CD4-positive, alpha-beta T cell treated with Interleukin-15 for 4 hours (primary cell): ENCODE measurements at regions not wholly inside any gene's neighbourhood (a gene's known extent, or its start where the extent isn't known, plus 50 kb on each side); places are given as distances from the start of the nearest gene placed in this dataset.

ENCODE experiments used
- DNase-seq: peaks from one replicate; pipeline ENCODE4 v3.0.0-alpha.2; 2020; ENCODE audit warnings: low spot score

DNA sequence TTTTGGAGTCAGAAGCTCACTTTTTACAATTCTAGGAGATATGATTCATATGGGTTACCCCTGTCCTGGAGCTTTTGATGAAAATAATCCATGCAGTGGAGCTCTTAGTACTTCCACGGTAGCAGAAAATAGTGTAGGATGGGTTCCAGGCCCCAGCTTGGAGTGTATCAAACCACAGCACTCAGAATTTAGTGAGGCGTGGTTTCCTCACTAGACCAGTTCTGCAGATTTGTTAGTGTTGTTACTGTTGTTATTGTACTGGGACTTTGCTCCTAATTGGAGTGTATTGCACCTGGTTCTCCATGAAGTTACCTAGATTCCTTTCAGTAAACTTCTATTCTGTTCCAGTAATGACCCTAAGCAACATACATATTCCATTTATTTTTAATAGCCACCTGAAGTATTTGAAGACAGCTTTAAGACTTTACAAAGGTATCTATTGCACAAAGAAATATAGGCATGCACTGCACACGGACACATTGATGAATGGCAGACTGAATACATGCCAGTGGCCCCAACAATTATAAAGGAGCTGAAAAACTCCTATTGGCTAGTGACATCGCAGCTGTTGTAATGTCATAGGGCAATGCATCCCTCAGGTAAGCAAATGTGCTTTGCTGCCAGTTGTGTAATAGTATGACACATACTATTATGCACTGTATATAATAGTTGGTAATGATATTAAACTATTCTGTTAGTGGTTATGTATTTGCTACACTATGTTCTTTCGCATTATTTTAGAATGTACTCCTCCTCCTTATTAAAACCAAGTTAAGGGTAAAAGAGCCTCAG is 1058.0 kb downstream of the KCNT2 start:
- no peak for DNase-seq

DNA sequence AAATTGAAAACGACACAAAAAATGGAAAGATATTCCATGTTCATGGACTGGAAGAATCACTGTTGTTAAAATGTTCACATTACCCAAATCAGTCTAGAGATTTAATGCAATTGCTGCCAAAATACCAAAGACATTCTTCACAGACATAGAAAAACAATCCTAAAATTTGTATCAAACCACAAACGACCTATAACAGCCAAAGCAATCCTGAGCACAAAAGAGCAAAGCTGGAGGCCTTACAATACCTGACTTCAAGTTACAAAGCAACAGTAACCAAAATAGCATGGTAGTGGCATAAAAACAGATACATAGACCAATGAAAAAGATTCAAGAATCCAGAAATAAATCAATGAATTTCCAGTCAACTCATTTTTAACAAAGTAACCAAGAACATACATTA is 1077.3 kb downstream of the KCNT2 start:
- DNase-seq: no peak

DNA sequence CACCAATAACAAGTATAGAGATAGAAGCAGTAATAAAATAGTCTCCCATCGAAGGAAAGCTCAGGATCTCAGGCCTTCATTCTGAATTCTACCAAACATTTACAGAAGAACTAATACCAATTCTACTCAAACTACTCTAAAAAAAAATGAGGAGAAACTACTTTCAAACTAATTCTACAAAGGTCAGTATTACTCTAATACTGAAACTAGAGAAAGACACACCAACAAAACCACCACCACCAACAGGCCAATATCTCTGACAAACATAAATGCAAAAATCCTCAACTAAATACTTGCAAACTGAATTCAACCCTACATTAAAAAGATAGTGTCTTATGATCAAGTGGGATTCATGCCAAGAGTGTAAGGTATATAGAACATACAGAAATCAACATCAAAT is 1078.4 kb downstream of the KCNT2 start:
- DNase-seq: no peak

DNA sequence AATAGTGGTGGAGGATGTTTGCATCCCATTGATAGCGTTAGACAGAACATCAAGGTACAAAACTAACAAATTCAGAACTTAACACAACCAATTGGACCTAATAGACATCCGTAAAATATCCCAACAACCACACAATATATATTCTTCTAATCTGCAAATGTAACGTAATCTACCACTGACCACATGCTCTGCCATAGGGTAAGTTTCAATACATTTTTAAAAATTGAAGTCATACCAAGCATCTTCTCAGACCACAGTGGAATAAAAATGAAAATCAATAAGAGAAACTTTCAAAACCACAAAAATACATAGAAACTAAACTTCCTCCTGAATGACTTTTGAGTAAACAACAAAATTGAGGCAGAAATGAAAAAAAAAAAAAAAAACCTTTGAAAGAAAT is 1087.5 kb downstream of the KCNT2 start:
- DNase-seq: no peak

DNA sequence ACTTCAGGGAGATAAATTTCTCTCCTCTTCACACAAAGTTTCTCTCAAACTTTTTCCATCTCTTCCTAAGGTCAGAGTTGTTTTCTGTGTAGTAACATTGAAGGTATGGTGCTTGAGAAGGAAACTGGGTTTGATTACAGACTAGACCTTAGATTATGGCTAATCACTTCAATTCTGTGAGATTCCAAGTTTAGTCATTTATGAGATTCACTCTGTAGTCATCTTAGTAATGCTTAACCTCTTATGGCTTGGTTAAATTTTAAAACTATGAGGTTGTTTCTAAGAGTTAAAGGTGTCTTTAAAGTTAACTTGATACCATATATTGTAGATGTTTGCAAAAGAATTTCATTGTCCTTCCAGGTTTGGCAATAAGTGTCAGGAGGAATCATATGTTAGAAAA is 1092.2 kb downstream of the KCNT2 start:
- no peak for DNase-seq

DNA sequence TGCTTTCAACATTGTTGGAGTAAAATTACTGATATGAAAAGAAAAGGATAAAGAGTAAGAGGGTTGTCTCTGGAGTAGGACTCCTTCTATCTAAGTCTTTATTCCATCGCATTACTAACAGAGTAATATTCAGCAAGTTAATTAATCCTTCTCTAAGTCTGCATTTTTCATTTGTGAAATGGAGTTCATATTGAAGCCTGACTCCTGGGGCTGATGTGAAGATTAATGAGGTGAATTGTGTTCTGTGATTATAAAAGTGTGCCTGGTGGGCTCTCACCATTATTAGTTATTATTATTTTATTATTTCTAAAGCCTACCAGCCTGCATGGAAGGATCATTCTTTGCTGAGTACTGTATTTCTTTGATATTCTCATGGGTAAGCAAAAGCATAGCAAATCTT is 1096.7 kb downstream of the KCNT2 start:
- DNase-seq: no peak

DNA sequence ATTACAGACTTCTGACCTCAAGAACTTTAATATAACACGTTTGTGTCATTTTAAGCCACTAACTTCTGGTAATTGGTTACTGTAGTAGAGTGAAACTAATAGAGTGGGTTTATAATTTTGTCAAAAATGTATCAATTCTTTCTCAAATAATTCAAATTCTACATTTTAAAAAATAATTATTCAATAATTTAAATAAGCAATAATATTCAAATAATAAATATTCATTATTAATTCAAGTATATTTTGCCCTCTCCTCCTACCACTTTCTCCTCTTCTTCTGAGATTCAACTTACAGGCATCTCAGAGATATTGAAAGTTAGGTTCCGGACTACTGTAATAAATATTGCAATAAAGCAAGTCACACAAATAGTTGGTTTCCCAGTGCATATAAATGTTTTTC is 1107.1 kb downstream of the KCNT2 start:
- DNase-seq: no peak

DNA sequence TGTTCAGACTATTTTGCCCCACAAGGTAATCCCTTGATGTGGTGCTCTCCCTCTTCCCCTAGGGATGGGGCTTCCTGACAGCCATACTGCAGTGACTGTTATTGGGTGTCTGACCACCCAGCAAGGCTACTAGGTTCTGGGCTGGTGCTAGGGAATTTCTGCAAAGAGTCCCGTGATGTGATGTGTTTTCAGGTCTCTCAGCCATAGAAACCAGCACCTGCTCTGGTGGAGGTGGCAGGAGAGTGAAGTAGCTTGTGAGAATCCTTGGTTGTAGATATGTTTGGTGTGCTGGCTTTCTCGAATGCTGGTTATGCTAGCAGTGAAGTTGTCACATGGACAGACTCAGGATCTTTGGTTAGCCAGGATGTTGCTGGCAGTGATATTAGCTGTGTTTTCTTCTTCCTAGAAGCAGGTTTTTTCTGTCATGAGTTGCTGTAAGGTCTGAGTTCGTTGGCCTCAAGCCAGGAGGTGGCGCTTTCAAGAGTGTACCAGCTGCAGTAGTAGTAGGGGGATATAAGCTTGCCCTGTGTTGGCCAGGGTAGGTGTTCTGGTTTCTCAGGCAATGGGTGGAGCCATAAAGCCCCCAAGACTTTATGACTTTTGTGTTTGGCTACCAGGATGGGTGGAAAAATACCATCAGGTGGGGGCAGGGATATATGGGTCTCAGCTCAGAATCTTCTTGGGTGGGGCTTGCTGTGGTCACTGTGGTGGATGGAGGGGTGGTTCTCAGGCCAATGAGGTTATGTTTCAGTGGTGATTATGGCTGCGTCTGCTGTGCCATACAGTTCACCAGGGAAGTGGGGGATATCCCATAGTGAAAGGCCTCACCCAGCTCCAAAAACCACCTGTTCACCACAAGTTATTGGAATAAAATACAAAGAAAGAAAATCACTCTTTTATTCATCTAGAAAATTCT is 1112.3 kb downstream of the KCNT2 start:
- no peak for DNase-seq

DNA sequence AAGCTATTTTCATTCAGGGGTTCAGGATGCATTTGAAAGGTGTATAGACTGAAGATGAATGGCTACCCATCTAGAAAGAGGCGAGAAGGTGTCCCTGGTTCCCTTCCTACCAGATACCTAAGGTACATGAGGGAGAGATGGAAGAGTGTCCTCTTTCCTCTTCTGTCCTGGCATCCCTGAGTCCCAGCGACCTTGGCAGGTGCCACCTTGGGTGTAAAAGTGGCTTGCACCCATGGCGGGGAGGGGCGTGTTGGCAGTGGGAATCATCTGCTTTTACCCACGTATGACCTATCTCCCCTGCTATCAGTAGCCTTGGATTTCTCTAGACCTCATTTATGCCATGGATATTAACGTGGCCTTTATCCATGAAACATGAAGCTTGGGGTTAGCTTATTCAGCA is 1126.1 kb downstream of the KCNT2 start:
- no peak for DNase-seq

DNA sequence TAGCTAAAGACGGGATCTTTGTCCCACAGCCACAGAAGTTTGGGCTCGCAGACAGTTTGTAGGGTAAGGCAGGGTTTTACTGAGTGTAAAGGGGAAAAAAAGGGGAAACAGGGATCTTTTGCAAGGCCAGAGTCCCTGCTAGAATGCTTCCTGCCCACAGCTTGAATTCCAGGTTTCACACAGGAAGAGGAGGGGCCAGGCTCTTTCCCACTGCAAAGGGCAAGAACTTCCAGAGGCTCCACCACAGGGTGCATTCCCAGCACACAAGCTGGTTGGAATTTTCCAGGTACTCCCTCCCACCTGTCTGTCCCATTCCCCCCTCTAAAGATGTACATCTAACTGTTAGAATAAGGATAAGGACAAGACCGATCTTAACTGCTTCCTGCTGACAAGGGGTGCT is 1126.9 kb downstream of the KCNT2 start:
- DNase-seq: no peak

DNA sequence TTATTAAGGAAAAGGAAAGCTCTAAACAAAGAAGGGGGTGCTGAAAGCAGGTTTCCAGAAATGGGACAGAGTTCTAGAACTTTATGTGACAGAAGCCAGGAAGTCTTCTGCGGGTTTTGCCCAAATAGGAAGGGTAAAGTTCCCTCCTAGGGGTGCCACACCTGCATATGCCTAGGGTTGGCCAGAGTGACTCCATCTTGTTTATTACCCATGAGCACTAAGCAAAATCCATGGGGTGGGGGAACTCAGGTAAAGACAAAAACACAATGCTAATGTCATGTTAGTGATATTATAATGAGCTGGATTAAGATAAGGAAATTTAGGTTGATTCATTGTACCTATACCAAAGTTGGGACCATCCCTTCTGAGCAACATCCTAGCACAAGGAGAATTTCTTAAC is 1132.7 kb downstream of the KCNT2 start:
- DNase-seq: no peak

DNA sequence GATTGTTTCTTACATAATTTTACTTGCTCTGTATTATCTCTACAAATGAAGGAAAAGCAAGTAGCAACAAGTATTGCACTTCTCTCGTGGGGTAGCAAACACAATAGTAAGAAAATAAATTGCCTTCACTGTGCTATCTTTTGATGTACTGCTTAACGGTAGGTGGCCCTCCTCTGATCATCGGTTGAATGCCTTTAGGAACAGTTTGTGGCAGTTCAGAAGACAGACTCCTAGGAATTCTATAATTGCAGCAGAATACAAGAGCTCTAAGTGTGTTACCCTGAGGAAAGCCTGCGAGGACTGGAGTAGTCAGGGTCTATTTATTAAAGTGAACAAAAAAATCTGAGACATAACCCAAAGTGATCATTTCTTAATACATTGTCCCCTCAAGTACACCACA is 1135.9 kb downstream of the KCNT2 start:
- DNase-seq: no peak

DNA sequence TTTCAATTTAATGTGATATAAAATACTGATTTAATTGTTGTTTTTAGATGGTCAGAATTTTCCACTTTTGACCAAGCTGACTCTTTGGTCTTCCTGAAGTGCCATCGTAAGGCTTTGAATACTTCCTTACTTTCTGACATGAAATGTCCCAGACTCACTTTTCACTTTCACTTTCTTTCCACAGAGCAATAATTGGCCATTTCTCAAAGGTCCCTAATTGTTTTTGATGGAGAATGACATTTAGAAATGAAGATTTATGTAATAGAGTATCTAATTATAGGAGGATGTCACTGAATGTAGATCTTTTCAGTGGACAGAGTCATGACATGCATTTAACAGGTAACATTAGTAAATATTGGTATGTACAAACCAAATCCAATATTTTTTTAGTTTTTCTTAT is 1141.6 kb downstream of the KCNT2 start:
- DNase-seq: no peak

DNA sequence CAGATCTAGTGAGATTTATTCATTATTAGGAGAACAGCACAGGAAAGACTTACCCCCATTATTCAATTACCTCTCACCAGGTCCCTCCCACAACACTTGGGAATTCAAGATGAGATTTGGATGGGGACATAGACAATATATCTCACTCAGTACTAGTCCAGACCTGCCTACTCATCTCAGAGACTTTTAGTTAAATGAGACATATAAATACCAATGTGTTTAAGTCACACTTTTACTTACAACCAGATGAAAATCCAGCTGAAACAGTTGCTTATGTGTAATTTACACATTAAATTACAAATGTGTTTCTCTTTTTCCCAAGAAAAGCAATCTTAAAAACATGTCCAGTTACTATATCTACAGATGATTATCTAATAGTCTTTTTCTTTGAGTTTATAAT is 1145.6 kb downstream of the KCNT2 start:
- DNase-seq: no peak

DNA sequence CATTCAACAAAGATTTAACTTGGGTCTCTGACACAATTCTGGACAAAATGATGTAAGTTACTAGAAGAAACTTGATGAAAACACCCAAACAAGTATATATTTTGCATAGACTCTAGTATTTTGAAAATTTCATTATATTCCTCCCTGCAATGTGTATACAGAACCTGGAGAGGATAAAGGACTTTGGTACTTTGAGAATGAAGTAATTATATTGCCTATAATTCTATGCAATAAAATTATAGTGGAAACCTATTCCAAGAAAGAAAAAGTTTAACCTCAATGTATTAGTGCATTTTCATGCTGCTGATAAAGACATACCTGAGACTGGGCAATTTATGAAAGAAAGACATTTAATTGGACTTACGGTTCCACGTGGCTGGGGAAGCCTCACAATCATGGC is 1146.1 kb downstream of the KCNT2 start:
- no peak for DNase-seq

DNA sequence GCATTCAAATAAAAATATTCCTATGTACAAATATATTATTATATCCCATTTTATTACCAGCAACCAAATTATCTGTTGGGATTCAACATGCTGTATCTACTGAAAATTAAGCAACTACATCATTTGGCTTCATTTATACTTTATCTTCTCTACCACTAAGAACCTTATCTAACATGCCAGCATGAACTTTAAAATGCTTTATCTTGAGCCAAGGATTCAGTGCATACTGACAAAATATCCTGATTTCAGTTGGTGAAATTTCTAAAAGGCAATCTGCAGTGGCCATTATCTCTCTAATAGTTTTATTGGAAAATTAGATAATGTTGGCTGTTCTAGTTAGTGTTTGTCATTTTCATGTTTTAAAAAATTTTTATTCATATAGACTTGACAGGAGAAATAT is 1149.9 kb downstream of the KCNT2 start:
- no peak for DNase-seq

DNA sequence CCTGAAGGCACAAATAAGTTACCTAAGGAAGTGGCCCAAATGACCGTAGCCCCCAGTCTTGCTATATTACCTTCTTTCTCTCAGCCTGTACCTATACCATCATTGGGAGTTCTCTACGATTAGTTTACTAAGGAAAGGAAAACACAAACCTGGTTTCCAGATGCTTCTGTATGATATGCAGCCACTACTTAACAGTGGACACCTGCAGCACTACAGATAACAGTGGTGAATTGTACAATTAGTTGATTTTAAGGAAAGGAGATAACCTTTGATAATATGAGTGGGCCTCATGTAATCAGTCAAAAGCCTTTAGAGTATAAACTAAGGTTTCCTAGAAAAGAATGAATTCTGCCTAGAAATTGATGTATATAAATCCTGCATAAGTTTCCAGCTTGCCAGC is 1157.4 kb downstream of the KCNT2 start:
- no peak for DNase-seq

DNA sequence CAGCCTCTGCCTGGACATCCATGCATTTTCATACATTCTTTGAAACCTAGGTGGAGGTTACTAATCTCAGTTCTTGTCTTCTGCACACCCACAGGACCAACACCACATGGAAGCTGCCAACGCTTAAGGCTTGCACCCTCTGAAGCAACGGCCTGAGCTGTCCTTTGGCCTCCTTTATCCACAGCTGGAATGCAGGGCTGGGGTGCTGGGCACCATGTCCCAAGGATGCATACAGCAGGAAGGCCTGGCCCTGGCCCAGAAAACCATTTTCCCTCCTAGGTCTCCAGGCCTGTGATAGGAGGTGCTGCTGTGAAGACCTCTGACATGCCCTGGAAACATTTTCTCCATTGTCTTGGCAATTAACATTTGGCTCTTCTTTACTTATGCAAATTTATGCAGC is 1168.6 kb downstream of the KCNT2 start:
- DNase-seq: no peak

DNA sequence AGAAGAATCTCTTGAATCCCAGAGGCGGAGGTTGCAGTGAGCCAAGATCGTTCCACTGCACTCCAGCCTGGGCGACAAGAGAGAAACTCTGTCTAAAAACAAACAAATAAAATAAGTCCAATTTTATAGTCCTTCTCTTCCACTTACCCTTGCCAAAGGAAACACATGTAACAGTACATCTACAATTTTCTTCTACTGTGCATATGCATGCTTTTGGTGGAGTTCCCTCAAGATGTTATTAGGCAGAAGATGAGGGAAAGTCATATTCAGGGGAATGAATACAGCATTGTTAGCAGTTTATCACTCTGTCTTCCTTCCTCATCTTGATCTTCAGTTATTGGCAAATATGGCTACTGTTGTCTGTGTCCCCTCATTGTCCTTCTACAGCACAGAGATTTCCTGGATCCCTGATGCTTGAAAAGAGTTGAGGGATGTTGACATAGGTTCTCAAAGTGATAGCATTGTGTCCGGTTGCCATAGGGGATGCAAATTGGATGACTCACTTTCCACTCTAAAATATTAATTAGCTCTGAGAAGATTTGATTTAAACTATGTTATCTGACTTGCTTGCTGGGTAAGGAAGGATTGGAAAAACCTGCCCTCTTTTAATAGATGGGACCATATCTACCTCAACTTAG is 1173.6 kb downstream of the KCNT2 start:
- no peak for DNase-seq

DNA sequence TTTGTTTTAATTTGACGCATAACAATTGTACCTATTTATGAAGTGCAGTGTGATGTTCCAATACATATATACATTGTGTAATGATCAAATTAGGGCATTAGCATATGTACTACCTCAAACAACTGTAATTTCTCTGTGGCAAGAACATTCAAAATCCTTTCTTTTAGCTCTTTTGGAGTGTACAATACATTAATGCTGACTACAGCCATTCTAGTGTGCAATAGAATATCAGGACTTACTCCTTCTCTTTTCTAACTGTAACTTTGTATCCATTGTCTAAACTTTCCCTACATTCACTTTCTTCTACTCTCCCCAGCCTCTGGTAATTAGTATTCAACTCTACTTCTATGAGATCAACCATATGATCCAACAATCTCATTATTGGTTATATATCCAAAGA is 1177.4 kb downstream of the KCNT2 start:
- DNase-seq: no peak

DNA sequence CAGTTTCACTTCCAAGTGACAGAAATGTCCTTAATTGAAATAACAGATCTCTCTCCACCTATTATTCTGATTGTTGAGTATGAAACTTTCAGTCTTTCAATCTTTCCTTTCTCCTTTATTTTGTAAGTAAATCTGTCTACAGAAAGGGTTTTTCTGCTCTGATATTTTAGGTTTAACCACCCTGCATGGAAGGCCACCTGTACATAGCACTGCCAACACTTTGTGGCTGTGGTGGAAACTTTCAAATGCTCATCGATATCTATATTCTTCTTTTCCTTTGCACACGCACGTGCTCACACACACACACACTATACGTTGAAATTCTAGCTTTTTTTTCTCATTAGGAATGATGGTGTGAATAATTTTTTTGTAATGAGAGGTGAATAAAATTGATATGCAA is 1179.3 kb downstream of the KCNT2 start:
- DNase-seq: no peak

DNA sequence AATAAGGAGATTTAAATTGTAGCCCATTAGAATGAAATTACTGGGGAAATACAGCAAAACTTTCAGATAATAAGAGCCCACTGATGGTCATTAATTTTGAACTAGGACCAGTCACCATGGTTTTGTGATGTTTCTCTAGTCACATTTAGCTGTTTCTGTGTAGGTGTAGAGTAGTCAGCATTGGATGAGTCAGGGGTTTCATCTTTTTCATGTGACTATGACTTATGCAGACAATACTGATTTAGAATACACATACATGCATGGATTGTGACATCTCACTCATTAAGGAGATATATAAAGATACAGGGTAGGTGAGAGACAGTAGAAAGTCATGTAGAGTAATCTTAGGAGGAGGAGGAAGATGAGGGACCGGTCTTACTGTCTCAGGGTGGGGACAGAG is 1192.7 kb downstream of the KCNT2 start:
- no peak for DNase-seq

DNA sequence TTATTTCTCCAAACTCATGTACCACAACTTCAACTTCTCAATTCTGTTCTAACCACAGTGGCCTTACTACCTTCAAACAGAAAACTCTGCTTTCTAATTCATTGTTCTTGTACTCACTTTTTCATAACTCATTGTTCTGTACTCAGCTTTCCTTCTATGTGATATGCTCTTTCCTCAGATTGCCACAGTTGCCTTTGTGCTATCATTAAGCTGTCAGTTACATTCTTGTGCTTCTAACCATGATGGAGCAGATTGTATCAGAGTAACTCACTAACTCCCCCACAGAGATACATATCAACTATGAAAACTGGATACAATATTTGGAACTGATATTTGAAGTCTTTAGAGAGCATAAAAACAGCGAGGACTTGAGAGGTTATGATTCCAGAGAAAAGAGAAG is 1213.7 kb downstream of the KCNT2 start:
- no peak for DNase-seq
